ENCODE measurements at regions not wholly inside any gene's neighbourhood (a gene's known extent, or its start where the extent isn't known, plus 50 kb on each side); places are given as distances from the start of the nearest gene placed in this dataset.
"Not testable (repeated sequence)": the region's sequence is repeated elsewhere in the genome, so short reads cannot be mapped to it uniquely, and the experiment has no call there.

GRCh38 chr3:40680685-40681657, 156.2 kb downstream of the ZNF621 start:
- TF ChIP-seq ZNF384 (IDR thresholded peaks at IDR 0.05) (no peak), FOXM1 (IDR thresholded peaks at IDR 0.05; ENCODE audit: borderline replicate concordance) (no peak), ARNT (IDR thresholded peaks at IDR 0.05) (no peak), HDGF (IDR thresholded peaks at IDR 0.05; ENCODE audit: borderline replicate concordance) (no peak), L3MBTL2 (conservative IDR thresholded peaks at IDR 0.05) (no peak), SP1 (IDR thresholded peaks at IDR 0.05) (no peak), SUZ12 (IDR thresholded peaks at IDR 0.05) (no peak), TARDBP (IDR thresholded peaks at IDR 0.05) (no peak), CTBP1 (IDR thresholded peaks at IDR 0.05; ENCODE audit: borderline replicate concordance) (no peak), BHLHE40 (IDR thresholded peaks at IDR 0.05; ENCODE audit: borderline replicate concordance) (no peak), NFRKB (IDR thresholded peaks at IDR 0.05) (no peak)
- CTCF ChIA-PET, result no interaction called here
- POLR2A ChIA-PET, result no interaction called here
- DNase-seq (ENCODE audit: extremely low spot score), result no peak

GRCh38 chr3:40681658-40682055, 156.9 kb downstream of the ZNF621 start:
- no peak for DNase-seq (ENCODE audit: extremely low spot score)
- POLR2A ChIA-PET, result no interaction called here
- TF ChIP-seq L3MBTL2 (conservative IDR thresholded peaks at IDR 0.05), result no peak
- CTCF ChIA-PET, result no interaction called here

GRCh38 chr3:40689837-40690236, 165.1 kb downstream of the ZNF621 start:
- TF ChIP-seq LEF1 (IDR thresholded peaks at IDR 0.05; ENCODE audit: borderline replicate concordance) (no peak), FOXA1 (IDR thresholded peaks at IDR 0.05) (no peak), ZNF384 (IDR thresholded peaks at IDR 0.05) (no peak), SUZ12 (IDR thresholded peaks at IDR 0.05) (no peak), L3MBTL2 (conservative IDR thresholded peaks at IDR 0.05) (no peak), CTBP1 (IDR thresholded peaks at IDR 0.05; ENCODE audit: borderline replicate concordance) (no peak), SP1 (IDR thresholded peaks at IDR 0.05) (no peak)
- ChIA-PET CTCF (no interaction called here), POLR2A (no interaction called here)

GRCh38 chr3:40690749-40691451, 166.1 kb downstream of the ZNF621 start:
- TF ChIP-seq ARNT (IDR thresholded peaks at IDR 0.05) (no peak), NFRKB (IDR thresholded peaks at IDR 0.05) (no peak), SP1 (IDR thresholded peaks at IDR 0.05) (no peak), L3MBTL2 (conservative IDR thresholded peaks at IDR 0.05) (no peak), SUZ12 (IDR thresholded peaks at IDR 0.05) (no peak), ELF4 (IDR thresholded peaks at IDR 0.05) (no peak), FOXK2 (IDR thresholded peaks at IDR 0.05) (no peak), PKNOX1 (IDR thresholded peaks at IDR 0.05) (no peak), FOXM1 (IDR thresholded peaks at IDR 0.05; ENCODE audit: borderline replicate concordance) (no peak), TARDBP (IDR thresholded peaks at IDR 0.05) (no peak), ZNF384 (IDR thresholded peaks at IDR 0.05) (no peak), FOXA1 (IDR thresholded peaks at IDR 0.05) (no peak)
- POLR2A ChIA-PET, result no interaction called here
- CTCF ChIA-PET, result no interaction called here

More at GRCh38 chr3:40689837-40690236, 165.1 kb downstream of the ZNF621 start:
- no peak for DNase-seq (ENCODE audit: extremely low spot score)

GRCh38 chr3:40691452-40691861, 166.7 kb downstream of the ZNF621 start:
- no peak for DNase-seq (ENCODE audit: extremely low spot score)
- POLR2A ChIA-PET, result no interaction called here
- CTCF ChIA-PET, result no interaction called here
- TF ChIP-seq HDGF (IDR thresholded peaks at IDR 0.05; ENCODE audit: borderline replicate concordance), result no peak
- no peak for TF ChIP-seq FOXK2 (IDR thresholded peaks at IDR 0.05)
- TF ChIP-seq L3MBTL2 (conservative IDR thresholded peaks at IDR 0.05), result no peak
- TF ChIP-seq FOXM1 (IDR thresholded peaks at IDR 0.05; ENCODE audit: borderline replicate concordance), result no peak
- TF ChIP-seq BHLHE40 (IDR thresholded peaks at IDR 0.05; ENCODE audit: borderline replicate concordance), result no peak
- TF ChIP-seq ELF4 (IDR thresholded peaks at IDR 0.05), result no peak

More at GRCh38 chr3:40690749-40691451, 166.1 kb downstream of the ZNF621 start:
- DNase-seq (ENCODE audit: extremely low spot score), result no peak

DNA sequence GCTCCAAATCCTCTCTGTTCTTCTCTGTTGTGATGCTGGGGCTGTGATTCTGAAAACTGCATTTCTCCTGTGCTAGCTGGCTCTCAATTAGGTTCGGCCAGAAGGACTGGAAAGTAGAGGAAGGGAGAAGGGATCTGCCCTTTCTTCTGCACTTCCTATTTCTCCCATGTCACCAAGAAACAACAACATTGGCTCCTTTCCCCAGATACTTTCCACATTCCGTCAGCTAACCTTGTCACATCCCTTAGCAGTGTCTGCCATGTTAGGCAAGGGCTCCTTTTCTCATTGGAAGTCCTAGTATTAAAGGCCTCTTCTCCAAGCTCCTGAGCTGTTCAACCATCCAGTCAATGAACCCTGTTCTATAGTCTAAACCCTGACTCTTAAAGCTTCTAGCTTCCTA, 171.1 kb downstream of the ZNF621 start:
- TF ChIP-seq CTBP1 (IDR thresholded peaks at IDR 0.05; ENCODE audit: borderline replicate concordance), result no peak
- no peak for TF ChIP-seq FOXA1 (IDR thresholded peaks at IDR 0.05)
- no peak for TF ChIP-seq L3MBTL2 (conservative IDR thresholded peaks at IDR 0.05)
- no peak for TF ChIP-seq SP1 (IDR thresholded peaks at IDR 0.05)
- no peak for TF ChIP-seq FOXK2 (IDR thresholded peaks at IDR 0.05)
- no peak for TF ChIP-seq LEF1 (IDR thresholded peaks at IDR 0.05; ENCODE audit: borderline replicate concordance)
- no peak for TF ChIP-seq SUZ12 (IDR thresholded peaks at IDR 0.05)
- TF ChIP-seq ARNT (IDR thresholded peaks at IDR 0.05), result no peak
- TF ChIP-seq FOXM1 (IDR thresholded peaks at IDR 0.05; ENCODE audit: borderline replicate concordance), result no peak
- TF ChIP-seq NFRKB (IDR thresholded peaks at IDR 0.05), result no peak
- no peak for TF ChIP-seq ELF4 (IDR thresholded peaks at IDR 0.05)
- TF ChIP-seq PKNOX1 (IDR thresholded peaks at IDR 0.05), result no peak
- no peak for TF ChIP-seq BHLHE40 (IDR thresholded peaks at IDR 0.05; ENCODE audit: borderline replicate concordance)
- no peak for TF ChIP-seq HDGF (IDR thresholded peaks at IDR 0.05; ENCODE audit: borderline replicate concordance)
- TF ChIP-seq TARDBP (IDR thresholded peaks at IDR 0.05), result no peak
- TF ChIP-seq ZNF384 (IDR thresholded peaks at IDR 0.05), result no peak
- CTCF ChIA-PET, result no interaction called here
- no peak for DNase-seq (ENCODE audit: extremely low spot score)
- POLR2A ChIA-PET, result no interaction called here

DNA sequence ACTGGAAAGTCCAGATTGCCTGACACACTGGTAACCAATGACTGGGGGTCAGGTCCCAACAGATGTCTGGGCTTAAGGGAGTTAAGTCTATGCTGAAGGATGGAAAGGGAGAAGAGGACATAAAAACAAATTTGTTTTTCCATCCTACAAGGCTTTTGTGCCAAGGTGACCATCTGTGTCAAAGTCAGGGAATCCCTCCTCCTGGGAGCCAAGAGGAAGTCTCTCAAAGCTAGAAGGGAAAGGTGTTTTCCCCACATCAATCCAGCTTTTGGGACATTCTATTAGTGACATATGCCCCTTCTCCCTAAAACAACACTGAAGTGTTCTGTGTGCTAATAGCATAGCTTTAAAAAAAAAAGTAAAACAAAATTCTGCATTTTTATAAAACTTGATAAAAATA, 173.9 kb downstream of the ZNF621 start:
- DNase-seq (ENCODE audit: extremely low spot score); CTCF ChIA-PET; POLR2A ChIA-PET: not testable (repeated sequence)
